IMR-90 (cell line): ENCODE measurements at regions not wholly inside any gene's neighbourhood (a gene's known extent, or its start where the extent isn't known, plus 50 kb on each side); places are given as distances from the start of the nearest gene placed in this dataset.

Source experiments
- ATAC-seq: fragments of 200-7000 bp; cut with Tn5 transposase; 2 replicates; pipeline ENCODE4 v1.9.1; 2020; ENCODE audit warnings: low read depth, mild to moderate bottlenecking, moderate library complexity
- BruUV-seq: library from RNA; stranded (reverse); fragments of 400-500 nt; replicated peaks from 2 replicates; lab custom pipeline; 2021; lab: Mats Ljungman, UMichigan
- CTCF ChIA-PET: fragments of 300-600 bp; formaldehyde crosslinking; extraction: SDS; loops from one replicate; lab custom pipeline; 2021; ENCODE audit warnings: antibody characterized with exemption; lab: Yijun Ruan, JAX
- POLR2A ChIA-PET: fragments of 300-600 bp; sonication (Branson Sonifier 250); formaldehyde crosslinking; loops from one replicate; lab custom pipeline; 2022; ENCODE audit warnings: antibody characterized with exemption; ENCODE audit not compliant: unreplicated experiment; lab: Charles Lee
- DNase-seq: peaks from one replicate; pipeline ENCODE4 v3.0.0; 2013
- H2AFZ ChIP-seq: replicated peaks from 2 replicates; pipeline ENCODE3; 2013; ENCODE audit warnings: low read length, mild to moderate bottlenecking; ENCODE audit not compliant: poor library complexity
- H2AK5ac ChIP-seq: 2 replicates; pipeline ENCODE4 v1.6.1; 2013; ENCODE audit warnings: low read depth, low read length, inconsistent platforms
- H2AK9ac ChIP-seq: replicated peaks from 2 replicates; pipeline ENCODE3; 2013; ENCODE audit warnings: mild to moderate bottlenecking, low read depth, low read length, moderate library complexity; ENCODE audit not compliant: poor library complexity
- H2BK120ac ChIP-seq: 2 replicates; pipeline ENCODE4 v1.6.1; 2013; ENCODE audit warnings: low read depth, low read length, inconsistent platforms
- H2BK15ac ChIP-seq: 3 replicates; pipeline ENCODE4 v1.6.1; 2013; ENCODE audit warnings: low read depth, low read length, inconsistent platforms
- H2BK20ac ChIP-seq: 2 replicates; pipeline ENCODE4 v1.6.1; 2013; ENCODE audit warnings: low read depth, mild to moderate bottlenecking, inconsistent platforms, low read length, moderate library complexity
- H2BK5ac ChIP-seq: 2 replicates; pipeline ENCODE4 v1.6.1; 2013; ENCODE audit warnings: mild to moderate bottlenecking, low read depth, low read length, inconsistent platforms; ENCODE audit not compliant: poor library complexity, severe bottlenecking
- H3K14ac ChIP-seq: replicated peaks from 2 replicates; pipeline ENCODE4 v1.6.1; 2013; ENCODE audit warnings: low read depth, low read length, inconsistent platforms
- H3K18ac ChIP-seq: 2 replicates; pipeline ENCODE4 v1.6.1; 2013; ENCODE audit warnings: low read depth, low read length, control low read depth
- H3K23ac ChIP-seq: 2 replicates; pipeline ENCODE4 v1.6.1; 2013; ENCODE audit warnings: low read depth, low read length, inconsistent platforms
- H3K27ac ChIP-seq: 2 replicates; pipeline ENCODE4 v1.5.1; 2013; ENCODE audit warnings: mild to moderate bottlenecking, control low read depth, low read length; ENCODE audit not compliant: insufficient read depth
- H3K27me3 ChIP-seq: 2 replicates; pipeline ENCODE4 v1.6.1; 2013; ENCODE audit warnings: low read length; ENCODE audit not compliant: control insufficient read depth, insufficient read depth
- H3K36me3 ChIP-seq: 2 replicates; pipeline ENCODE4 v1.6.1; 2013; ENCODE audit warnings: low read length, mixed read lengths; ENCODE audit not compliant: control insufficient read depth, insufficient read depth
- H3K4ac ChIP-seq: 2 replicates; pipeline ENCODE4 v1.6.1; 2013; ENCODE audit warnings: low read depth, low read length, inconsistent platforms
- H3K4me1 ChIP-seq: 2 replicates; pipeline ENCODE4 v1.6.1; 2013; ENCODE audit warnings: low read length, mixed read lengths; ENCODE audit not compliant: control insufficient read depth, insufficient read depth
- H3K4me2 ChIP-seq: 2 replicates; pipeline ENCODE4 v1.6.1; 2013; ENCODE audit warnings: low read depth, mild to moderate bottlenecking, control low read depth, low read length, moderate library complexity
- H3K4me3 ChIP-seq: 2 replicates; pipeline ENCODE4 v1.5.1; 2013; ENCODE audit warnings: low read depth, mild to moderate bottlenecking, control low read depth, low read length, moderate library complexity; ENCODE audit not compliant: insufficient read depth
- H3K56ac ChIP-seq: 2 replicates; pipeline ENCODE4 v1.6.1; 2013; ENCODE audit warnings: low read length, inconsistent platforms; ENCODE audit not compliant: insufficient read depth; ENCODE audit errors: extremely low read depth
- H3K79me1 ChIP-seq, 2 experiments: 2 replicates each; pipeline ENCODE4 v1.6.1; 2013; ENCODE audit warnings: low read length in 2 of 2, inconsistent platforms in 1 of 2, low read depth in 1 of 2
- H3K9ac ChIP-seq: 2 replicates; pipeline ENCODE4 v1.6.1; 2013; ENCODE audit warnings: low read depth, low read length, control low read depth
- H3K9me1 ChIP-seq: 2 replicates; pipeline ENCODE4 v1.6.1; 2013; ENCODE audit warnings: low read length, inconsistent platforms; ENCODE audit not compliant: insufficient read depth
- H3K9me3 ChIP-seq: 2 replicates; pipeline ENCODE4 v1.6.1; 2013; ENCODE audit warnings: low read length; ENCODE audit not compliant: control insufficient read depth, insufficient read depth
- H4K20me1 ChIP-seq: 2 replicates; pipeline ENCODE4 v1.6.1; 2013; ENCODE audit warnings: low read length, inconsistent platforms; ENCODE audit not compliant: insufficient read depth
- H4K5ac ChIP-seq: 2 replicates; pipeline ENCODE4 v1.6.1; 2013; ENCODE audit warnings: mild to moderate bottlenecking, low read depth, low read length, control low read depth
- H4K8ac ChIP-seq, 2 experiments: 2 replicates each; pipeline ENCODE4 v1.6.1; 2013; ENCODE audit warnings: low read depth in 2 of 2, low read length in 2 of 2, control low read depth in 1 of 2, inconsistent platforms in 1 of 2
- H4K91ac ChIP-seq: 2 replicates; pipeline ENCODE4 v1.6.1; 2013; ENCODE audit warnings: low read depth, low read length, inconsistent platforms; ENCODE audit not compliant: insufficient read depth
- CEBPB ChIP-seq: IDR thresholded peaks from 2 replicates; pipeline ENCODE4 v1.6.1; 2012; ENCODE audit warnings: low read depth, low read length, improper control_type of control experiment
- CHD1 ChIP-seq: IDR thresholded peaks from 2 replicates; pipeline ENCODE4 v1.6.1; 2012; ENCODE audit warnings: low read depth, low read length, improper control_type of control experiment
- MAFK ChIP-seq: IDR thresholded peaks from 2 replicates; pipeline ENCODE4 v1.6.1; 2012; ENCODE audit warnings: low read depth, low read length, improper control_type of control experiment
- MAZ ChIP-seq: IDR thresholded peaks from 2 replicates; pipeline ENCODE4 v1.6.1; 2012; ENCODE audit warnings: low read depth, mild to moderate bottlenecking, low read length, improper control_type of control experiment, moderate library complexity, borderline replicate concordance
- SMC3 ChIP-seq: fragments of 150-350 bp; IDR thresholded peaks from 2 replicates; pipeline ENCODE4 v1.6.1; 2016; ENCODE audit warnings: low read depth, mild to moderate bottlenecking, antibody characterized with exemption, low read length, moderate library complexity
- USF2 ChIP-seq: fragments of 150-350 bp; IDR thresholded peaks from 2 replicates; pipeline ENCODE4 v1.6.1; 2017; ENCODE audit warnings: mild to moderate bottlenecking, antibody characterized with exemption, low read length, low read depth
- WGBS, 2 experiments: methylation state at CpG; one replicate each; pipeline versions ENCODE4 v1.1.5 to v1.1.7; 2013; ENCODE audit warnings: missing lambda C conversion rate in 2 of 2; ENCODE audit not compliant: insufficient read length in 1 of 2; ENCODE audit errors: extremely low coverage in 2 of 2; 5-methylcytosine and 5-hydroxymethylcytosine counted together
- dilution Hi-C: fragments of 300-500 bp; cut with HindIII; formaldehyde crosslinking; loops from one replicate; pipeline ENCODE4 v1.14.3; 2018; ENCODE audit warnings: low sequenced_read_pairs; ENCODE audit not compliant: unreplicated experiment
- in situ Hi-C: fragments of 300-500 bp; cut with MboI; formaldehyde crosslinking; loops from 3 replicates; pipeline ENCODE4 v1.14.3; 2019; ENCODE audit warnings: low sequenced_read_pairs, inconsistent platforms, mixed read lengths
- intact Hi-C: fragments of 100-400 bp; cut with micrococcal nuclease; formaldehyde crosslinking; loops from 2 replicates; pipeline ENCODE4 v1.10.0; 2022

DNA sequence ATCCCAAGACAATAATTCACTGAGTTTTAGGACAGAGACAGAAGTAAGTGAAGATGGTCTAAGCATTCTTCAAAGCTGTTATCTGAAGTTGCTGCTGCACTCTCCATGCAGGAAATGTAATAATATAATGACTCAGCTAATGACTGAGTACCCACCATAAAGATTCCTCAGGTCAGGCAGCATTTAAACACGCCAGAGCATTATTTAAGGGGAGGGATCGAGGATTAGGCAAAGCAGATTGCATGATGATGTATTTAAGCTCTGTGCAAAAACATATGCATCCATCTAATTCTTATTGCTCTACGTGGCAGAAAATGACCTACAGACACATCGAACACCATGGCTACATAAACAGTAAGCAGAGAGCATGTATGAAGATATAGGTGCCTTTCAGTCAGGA, 216.4 kb downstream of the UNC5CL start:
- POLR2A ChIA-PET, result no interaction called here
- Histone ChIP-seq H2BK120ac (no peak overlapping the region), H3K4me2 (no peak overlapping the region), H3K18ac (no peak overlapping the region), H3K27ac (no peak overlapping the region), H3K36me3 (no peaks in the 10 kb centered on the region), H2AK9ac (no peak overlapping the region), H4K5ac (no peak overlapping the region), H2AK5ac (no peak overlapping the region), H3K23ac (no peak overlapping the region), H3K4me3 (no peak overlapping the region), H3K79me1 (no peaks in the 10 kb centered on the region), H4K91ac (no peak overlapping the region), H3K56ac (no peak overlapping the region), H4K20me1 (no peaks in the 10 kb centered on the region), H3K4me1 (no peaks in the 10 kb centered on the region), H2AFZ (no peak overlapping the region), H2BK20ac (no peak overlapping the region), H3K9me3 (no peaks in the 10 kb centered on the region), H3K9me1 (no peaks in the 10 kb centered on the region), H2BK5ac (no peak overlapping the region), H4K8ac (no peak overlapping the region), H3K27me3 (no peaks in the 10 kb centered on the region; the same call in 1 of the 2 replicates), H3K9ac (no peak overlapping the region), H3K14ac (no peak overlapping the region), H2BK15ac (no peak overlapping the region), H3K4ac (no peak overlapping the region)
- intact Hi-C loops, result no loop called here
- ATAC-seq, result no peak
- dilution Hi-C loops, result no loop called here
- no peak for TF ChIP-seq CEBPB
- no peak for TF ChIP-seq SMC3
- TF ChIP-seq MAFK, result no peak
- TF ChIP-seq MAZ, result no peak
- TF ChIP-seq USF2, result no peak
- no peak for TF ChIP-seq CHD1
- DNase-seq, result no peak
- in situ Hi-C loops, result no loop called here
- WGBS, 2 experiments, result no CpG with 5 or more reads among the region's 4 CpGs
- BruUV-seq, result no TSS peak
- CTCF ChIA-PET, result no interaction called here
